Medulla oblongata (tissue), 1 donor: ENCODE measurements at regions not wholly inside any gene's neighbourhood (a gene's known extent, or its start where the extent isn't known, plus 50 kb on each side); places are given as distances from the start of the nearest gene placed in this dataset.
A peak's percentile ranks its signal among the peaks of the same experiment; 100 is the strongest.
"Not testable (repeated sequence)": the region's sequence is repeated elsewhere in the genome, so short reads cannot be mapped to it uniquely, and the experiment has no call there.

Experiments used
- DNase-seq: peaks from one replicate; pipeline ENCODE4 v3.0.0-alpha.2; 2015; ENCODE audit errors: extremely low spot score

DNA sequence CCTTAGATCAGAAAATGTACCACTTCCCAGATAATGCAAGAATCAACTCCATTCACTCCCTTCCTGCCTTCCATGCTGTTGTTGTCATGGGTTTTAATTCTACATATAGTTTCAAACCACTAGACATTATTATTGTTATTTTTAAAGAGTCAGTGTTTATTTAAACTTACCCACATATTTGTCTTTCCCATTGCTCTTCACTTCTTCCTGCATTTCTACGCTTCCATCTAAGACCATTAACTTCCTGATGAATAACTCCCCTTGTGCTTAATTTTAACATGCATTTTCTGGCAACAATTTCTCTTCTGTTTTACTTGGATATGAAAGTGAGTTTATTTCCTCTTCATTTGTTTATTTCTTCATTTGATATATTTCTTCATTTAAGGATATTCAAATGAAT lies 127.1 kb upstream of the FHIT start:
- DNase-seq: no peak

DNA sequence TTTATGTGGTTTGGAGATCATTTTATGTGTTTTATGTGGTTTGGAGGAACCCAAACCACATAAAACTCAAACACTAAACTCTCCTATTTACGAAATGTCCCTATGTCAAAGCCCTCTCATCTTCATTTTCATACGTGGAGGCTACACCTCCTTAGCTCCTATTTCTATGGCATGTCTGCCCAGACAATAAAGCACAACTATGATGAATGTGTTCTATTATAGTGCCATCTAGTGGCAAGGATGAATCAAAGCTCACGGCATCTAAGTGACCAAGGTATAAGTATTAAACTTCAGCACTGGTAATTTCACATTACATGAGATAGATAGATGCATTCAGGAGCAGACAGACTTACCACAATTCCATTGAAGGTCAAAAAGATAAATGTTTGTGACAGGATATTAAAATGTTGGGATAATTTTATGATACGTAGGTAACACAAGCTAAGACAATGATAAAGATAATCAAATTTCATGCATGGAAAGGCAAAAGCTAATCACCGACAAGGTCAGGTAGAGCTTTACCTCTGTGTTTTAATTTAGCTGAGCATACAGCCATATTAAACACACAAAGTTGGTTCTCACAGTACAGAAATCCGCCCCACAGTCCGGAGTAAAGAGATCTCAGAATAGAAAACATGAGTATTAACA lies 130.6 kb upstream of the FHIT start:
- DNase-seq: peak; percentile 66

DNA sequence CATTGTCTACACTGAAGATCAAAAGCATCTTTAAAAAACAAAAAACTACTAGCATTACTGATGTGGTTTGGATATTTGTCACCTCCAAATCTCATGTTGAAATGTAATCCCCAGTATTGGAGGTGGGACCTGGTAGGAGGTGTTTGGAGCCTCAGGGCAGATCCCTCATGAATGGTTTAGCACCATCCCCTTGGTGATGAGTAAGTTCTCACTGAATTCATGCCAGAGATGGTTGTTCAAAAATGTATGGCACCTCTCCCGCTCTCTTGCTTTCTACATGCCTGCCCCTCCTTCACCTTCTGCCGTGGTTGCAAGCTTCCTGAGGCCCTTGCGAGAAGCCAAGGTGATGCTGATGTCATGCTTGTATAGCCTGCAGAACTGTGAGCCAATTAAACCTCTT lies 136.6 kb upstream of the FHIT start:
- DNase-seq: no peak

DNA sequence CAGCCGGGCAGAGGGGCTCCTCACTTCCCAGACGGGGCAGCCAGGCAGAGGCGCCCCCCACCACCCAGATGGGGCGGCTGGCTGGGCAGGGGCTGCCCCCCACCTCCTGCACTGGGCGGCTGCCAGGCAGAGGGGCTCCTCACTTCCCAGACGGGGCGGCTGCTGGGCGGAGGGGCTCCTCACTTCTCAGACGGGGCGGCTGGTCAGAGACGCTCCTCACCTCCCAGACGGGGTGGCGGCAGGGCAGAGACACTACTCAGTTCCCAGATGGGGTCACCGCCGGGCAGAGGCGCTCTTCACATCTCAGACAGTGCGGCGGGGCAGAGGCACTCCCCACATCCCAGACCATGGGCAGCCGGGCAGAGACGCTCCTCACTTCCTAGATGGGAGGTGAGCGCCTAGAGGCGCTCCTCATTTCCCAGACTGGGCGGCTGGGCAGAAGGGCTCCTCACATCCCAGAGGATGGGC lies 142.3 kb upstream of the FHIT start:
- not testable (repeated sequence) for DNase-seq

DNA sequence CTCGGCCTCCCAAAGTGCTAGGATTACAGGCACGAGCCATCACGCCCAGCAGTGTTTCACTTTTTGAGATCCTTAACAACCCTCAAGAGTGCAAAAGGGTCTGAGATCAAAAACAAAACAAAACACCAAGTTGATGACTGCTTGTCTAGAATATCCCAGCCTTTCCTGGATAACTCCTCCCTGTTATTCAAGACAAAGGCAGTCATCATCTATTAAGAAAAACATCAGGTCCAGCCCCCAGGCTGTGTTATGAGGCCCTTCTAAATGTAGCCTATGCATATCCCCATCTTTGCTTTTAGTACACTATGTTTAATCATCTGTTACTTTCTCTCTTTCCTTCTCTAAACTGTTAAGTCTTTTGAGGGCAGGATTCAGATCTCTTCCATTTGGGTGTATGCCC lies 150.1 kb upstream of the FHIT start:
- no peak for DNase-seq

DNA sequence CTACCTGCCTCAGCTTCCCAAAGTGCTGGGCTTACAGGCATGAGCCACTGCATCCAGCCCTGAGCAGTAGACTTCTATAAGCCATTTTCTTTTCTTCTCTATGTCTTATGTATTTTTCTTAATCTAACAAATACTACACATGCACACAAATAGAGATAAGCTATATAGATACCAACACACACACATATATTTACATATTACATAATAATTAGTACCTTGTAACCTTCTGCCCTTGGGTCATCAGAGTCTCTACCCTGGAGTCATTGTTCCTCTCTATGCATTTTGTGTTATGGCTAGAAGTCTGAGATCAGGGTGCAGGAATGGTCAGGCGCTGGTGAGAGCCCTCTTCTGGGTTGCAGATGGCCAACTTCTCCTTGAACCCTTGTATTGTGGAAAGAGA lies 154.0 kb upstream of the PTPRG start:
- DNase-seq: no peak

DNA sequence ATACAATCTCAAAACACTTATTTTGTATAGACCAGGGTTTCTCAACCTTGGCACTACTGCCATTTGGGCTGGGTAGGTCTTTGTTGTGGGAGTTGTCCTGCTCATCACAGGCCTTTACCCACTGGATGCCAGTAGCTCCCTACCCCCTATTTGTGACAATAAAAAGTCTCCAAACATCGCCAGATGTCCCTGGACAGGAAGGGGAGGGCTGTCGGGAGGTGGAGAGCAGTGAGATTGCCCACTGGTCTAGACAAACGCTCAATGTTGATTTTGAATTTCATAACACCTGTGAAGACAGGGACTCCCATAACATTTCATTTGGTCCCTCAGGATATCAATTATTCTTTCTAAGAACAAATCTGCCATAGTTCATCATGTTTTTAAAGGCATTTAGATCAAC lies 151.7 kb upstream of the PTPRG start:
- no peak for DNase-seq

DNA sequence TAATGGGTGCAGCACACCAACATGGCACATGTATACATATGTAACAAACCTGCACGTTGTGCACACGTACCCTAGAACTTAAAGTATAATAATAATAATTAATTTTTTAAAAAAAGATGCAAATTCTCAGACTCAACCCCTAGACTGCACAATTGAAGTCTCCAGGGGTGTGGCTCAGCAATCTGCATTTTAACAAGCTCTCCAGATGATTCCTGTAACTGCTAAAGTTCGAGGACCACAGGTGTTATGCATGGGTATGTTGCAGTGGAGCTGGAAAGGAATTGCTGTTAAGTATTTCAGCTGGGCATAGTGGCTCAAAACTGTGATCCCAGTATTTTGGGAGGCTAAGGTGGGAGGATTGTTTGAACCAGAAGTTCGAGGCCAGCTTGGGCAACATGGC lies 151.0 kb upstream of the PTPRG start:
- DNase-seq: not testable (repeated sequence)

DNA sequence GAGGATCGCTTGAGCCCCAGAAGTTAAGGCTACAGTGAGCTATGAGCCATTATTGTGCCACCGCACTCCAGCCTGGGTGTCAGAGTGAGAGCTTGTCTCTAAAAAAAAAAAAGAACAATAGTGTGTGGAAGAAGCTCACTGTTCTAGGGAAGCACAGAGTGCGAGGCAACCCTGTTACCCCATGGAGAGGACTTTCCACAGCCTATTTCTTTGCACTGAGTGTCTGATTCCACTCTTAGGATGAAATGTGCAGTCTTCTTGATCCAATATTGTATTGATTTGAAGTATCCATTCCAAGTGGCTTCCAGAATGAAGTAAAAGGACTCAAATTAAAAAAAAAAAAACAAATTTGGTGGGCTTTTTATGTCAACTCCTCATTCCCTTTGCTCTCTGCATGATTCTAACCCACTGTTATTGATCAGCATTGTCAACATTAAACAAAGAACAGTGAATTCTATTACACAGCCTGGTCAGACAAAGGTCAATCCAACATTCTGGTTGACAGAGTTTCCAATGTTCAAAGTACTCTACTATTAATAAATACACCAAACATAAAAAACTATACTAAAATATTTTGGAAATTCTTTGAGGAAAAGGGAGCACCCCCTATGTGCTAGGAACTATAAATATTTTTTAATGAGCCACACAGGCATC lies 150.2 kb upstream of the PTPRG start:
- DNase-seq: no peak

DNA sequence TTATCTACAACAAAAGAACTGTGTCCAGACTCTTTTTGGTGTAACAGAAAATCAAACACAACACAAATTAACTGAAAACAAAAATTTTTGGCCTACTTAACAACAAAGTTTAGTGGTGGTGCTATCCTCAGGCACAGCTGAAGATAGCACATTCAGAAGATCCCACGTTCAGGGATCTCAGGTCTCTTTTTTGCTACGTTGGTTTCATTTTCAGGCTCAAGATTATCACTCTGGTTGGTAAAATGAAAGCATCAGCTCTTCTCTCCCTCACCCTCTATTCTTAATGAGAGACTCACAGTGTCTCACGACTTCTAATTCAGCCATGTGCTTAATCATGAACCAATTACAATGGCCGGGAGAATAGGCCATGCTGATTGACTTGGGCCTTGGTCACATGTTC lies 146.9 kb upstream of the PTPRG start:
- no peak for DNase-seq

DNA sequence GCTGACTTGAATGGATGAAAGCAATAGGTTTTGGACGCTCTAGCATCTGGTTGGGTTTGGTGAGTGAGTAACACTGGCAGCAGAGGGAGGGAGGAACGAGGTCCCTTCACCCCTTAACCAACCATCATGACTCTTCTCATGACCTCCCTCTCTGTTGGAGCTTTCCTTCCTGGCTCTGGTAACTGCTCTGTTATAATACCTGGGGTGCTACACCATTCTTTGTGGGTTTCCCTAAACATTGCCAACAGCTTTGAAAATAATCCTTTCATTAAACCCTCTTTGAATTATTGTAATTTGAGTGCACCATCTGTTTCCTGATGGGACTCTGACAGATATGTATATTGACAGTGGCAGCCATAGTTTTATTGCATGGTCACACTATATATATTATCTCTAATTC lies 146.2 kb upstream of the PTPRG start:
- DNase-seq: no peak

DNA sequence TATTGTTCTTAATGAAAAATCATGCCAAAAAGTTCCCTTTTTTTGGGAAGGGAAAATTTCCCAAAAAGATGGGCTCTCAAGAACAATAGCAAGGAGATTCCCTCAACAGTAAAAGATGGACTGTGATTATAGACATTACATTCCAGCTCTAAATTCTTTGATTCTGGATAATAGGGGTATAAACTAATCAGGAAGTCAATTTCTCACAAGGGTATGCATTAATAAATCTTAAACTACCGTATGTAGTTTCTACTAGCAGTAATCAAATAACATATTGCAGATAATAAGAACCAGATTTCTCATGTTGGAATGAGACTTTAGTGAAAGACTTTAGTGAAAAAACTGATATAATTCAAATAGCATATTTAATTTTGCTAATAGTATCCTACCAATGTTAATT lies 144.8 kb upstream of the PTPRG start:
- DNase-seq: no peak

DNA sequence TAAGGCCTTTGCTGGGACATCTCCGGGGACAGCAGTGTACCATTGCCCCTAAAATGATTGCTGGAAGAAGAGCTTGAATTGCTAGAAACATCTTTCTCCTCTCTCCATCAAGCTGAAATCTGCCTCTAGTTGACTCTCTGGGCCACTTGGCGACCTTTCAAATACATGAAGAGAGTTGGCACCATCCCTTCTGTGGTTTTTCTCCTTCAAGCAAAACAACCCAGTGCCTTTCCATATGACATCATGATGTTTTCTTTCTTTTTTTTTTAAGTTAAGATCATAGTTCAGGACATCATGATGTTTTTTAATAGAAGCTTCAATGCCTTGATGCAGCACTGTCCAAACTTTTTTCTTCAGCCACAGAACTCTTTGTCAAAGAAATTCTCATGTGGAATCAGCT lies 144.0 kb upstream of the PTPRG start:
- DNase-seq: no peak

DNA sequence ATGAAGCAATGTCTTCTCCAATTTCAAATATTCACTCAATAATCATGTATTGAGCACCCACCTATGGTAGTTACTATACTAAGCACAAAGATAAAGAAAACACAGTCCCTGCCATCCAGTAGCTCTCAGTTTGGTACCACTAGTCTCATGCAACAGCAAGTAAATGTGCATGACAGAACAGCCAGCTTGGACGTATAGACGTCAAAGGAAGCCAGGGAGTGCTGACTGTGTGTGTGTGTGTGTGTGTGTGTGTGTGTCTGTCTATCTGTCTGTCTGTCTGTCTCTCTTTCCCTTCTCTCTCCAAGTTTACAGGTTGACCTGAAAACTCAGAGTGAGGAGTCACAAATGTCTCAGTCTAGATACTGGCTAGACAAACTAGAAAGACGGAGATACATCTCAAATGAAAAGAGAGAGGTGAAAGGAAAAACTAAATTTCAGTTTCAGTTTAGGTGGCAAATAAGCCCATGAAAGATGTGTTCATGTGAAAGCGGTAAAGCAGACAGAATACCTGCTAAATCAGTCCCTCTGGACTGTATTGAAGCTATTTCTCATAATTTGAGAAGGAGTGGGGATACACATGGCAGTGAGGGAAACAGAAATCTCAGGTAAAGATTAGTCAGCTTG lies 141.1 kb upstream of the PTPRG start:
- no peak for DNase-seq

DNA sequence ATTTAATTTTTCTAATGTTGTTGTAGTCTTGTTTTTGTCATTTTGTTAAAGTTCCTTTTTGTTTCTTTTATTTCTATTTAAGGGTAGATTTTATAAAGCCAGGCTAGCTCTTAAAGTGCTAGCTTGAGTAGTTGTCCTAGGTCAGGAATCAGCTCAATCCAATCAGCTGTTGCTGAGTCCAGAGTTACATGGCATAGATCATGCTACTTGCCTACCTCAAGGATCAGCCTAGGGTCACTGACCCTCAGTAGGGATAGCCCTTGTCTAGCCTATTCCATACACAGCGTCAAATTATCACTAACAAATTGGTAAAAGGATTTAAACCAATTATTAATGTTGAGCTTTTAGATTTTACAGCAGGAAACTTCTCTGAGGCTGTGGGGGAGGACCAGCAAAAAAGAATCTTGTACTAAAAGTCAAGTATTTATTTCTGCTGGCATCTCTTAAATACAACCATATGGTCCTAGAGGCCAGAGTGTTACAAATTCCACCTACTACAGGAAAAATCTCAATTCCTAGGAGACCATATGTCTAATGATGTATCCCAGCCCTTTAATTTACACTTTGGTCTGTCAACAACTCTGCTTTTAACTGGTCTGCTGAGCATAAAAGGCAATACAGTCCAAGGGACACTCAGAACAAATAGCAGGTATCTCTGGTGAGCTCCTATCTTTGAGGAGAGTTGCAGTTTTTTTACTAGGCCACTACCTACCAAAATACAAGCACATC lies 138.3 kb upstream of the PTPRG start:
- no peak for DNase-seq

DNA sequence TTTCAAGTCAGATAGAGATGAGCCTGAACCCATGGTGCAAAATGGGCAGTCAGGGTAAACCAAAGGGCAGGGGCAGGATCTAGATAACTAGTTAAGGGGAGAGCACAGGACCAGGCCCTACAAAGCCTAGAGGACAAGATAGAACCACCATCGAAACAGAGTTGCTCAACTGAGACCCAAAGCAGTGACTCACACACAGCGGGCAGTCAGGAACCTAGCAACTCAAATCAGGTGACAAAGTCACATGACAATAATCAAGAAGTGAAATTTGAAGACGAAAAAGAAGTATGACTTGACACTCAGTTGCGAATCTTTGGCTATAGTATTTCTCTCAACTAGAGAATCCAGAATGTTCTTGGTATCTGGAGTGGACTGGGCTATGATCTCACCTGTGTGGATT lies 136.0 kb upstream of the PTPRG start:
- no peak for DNase-seq

DNA sequence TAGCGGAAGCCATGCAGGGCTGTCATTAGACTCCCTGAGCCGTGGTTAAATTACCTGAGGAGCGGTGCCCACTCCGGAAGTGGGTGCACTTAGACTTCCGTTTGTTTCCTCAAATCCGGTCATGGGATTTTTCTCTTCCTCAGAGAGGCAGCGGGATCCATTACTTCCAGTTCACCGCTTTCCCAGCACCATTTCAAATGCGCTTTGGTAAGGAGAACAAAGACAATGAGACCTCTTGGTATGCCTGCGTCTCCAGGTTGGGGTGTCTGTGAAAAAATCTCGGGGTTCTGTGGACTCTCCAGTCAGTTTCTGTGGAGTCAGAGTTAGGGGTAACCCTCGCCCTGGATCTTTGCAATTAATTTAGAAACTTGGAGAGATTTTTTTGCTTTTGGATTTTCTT lies 132.3 kb upstream of the PTPRG start:
- no peak for DNase-seq

DNA sequence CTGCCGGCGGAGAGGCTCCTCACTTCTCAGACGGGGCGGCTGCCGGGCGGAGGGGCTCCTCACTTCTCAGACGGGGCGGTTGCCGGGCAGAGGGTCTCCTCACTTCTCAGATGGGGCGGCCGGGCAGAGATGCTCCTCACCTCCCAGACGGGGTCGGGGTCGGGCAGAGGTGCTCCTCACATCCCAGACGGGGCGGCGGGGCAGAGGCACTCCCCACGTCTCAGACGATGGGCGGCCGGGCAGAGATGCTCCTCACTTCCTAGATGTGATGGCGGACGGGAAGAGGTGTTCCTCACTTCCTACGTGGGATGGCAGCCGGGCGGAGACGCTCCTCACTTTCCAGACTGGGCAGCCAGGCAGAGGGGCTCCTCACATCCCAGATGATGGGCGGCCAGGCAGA lies 126.5 kb upstream of the PTPRG start:
- not testable (repeated sequence) for DNase-seq

DNA sequence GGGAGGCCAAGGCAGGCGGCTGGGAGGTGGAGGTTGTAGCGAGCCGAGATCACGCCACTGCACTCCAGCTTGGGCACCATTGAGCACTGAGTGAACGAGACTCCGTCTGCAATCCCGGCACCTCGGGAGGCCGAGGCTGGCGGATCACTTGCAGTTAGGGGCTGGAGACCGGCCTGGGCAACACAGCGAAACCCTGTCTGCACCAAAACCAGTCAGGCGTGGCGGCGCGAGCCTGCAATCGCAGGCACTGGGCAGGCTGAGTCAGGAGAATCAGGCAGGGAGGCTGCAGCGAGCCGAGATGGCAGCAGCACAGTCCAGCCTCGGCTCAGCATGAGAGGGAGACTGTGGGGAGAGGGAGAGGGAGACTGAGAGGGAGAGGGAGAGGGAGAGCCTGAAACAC lies 126.0 kb upstream of the PTPRG start:
- not testable (repeated sequence) for DNase-seq

DNA sequence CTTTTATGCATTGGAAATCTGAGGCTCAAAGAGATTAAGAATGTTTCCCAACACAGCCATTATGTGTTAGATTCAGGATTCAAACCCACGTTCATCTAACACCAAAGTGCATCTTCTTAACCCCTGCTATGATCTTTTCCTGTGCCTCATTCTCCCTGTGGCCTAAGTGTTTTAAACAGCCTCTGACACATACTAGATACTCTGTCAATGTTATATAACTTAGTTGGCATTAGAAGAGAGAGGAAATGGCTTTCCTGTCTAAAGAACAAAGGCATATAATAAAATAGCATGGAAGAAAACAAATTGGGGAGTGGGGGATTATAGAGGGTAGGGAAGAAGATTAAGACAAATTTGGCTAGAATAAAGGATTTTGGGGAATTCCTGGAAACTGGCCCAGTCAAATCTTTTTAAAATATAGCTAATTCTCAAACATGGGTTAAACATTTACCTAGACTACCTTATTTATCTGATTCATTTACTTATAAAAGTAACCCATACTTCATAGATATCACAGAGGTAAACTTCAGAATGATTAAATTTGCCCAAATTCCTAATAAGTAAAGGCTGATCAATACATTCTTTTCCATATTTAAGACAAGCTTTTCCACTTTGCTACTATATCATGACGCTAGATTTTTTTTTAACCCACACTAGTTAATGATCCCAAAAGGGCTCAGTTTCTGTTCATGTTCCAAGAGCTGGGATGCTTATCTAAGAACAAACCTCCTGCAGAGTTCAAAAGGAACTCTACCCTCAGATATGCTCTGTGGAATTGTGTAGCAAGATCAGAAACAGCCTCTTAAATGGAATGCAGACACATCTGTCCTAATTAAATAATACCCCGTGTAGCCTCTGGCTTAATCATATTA lies 122.9 kb upstream of the PTPRG start:
- DNase-seq: no peak

DNA sequence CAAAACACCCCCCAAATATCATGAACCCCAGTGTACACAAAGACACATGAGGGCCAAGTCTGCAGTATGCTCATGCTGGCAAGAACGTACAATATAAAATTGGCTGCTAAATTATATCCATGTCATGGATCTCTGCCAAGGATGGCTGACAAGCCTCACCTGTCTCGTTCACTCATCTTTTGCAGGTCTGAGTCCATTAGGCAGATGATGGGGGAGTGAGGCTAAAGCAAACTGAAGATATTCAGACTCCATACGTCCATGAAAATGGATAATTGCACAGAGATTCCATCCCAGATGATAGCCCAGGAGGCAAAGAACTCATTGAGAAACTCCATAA lies 122.3 kb upstream of the PTPRG start:
- DNase-seq: no peak

DNA sequence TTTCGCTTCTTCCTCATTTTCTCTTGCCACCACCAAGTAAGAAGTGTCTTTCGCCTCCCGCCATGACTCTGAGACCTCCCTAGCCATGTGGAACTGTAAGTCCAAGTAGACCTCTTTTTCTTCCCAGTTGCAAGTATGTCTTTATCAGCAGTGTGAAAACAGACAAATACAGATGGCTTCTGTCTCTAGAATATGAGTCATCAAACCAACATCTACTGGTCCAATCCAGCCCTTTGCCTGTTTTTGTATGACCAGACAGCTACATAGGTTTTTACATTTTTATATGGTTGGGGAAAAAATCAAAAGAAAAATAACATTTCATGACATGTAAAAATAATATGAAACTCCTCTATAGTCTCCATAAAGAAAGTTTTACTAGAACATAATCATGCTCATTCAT lies 118.7 kb upstream of the PTPRG start:
- no peak for DNase-seq
